Transverse colon (tissue), 3 donors: ENCODE measurements at regions not wholly inside any gene's neighbourhood (a gene's known extent, or its start where the extent isn't known, plus 50 kb on each side); places are given as distances from the start of the nearest gene placed in this dataset.

Experiments
- CTCF ChIP-seq, 5 experiments: fragments of 200-600 bp in 3 of 5; fragments of 450-650 bp in 2 of 5; sonication (generic) in 3 of 5; IDR thresholded peaks; 1 replicate in 2 of 5; 2 replicates in 3 of 5; pipeline ENCODE4 v1.5.1; 2016 to 2017; ENCODE audit warnings: antibody characterized with exemption in 5 of 5, inconsistent platforms in 3 of 5, mild to moderate bottlenecking in 2 of 5, moderate library complexity in 1 of 5
- EP300 ChIP-seq: sonication (generic); formaldehyde crosslinking; IDR thresholded peaks from one replicate; pipeline ENCODE4 v1.6.1; 2017; ENCODE audit warnings: antibody characterized with exemption, low read depth
- POLR2A ChIP-seq: fragments of 450-650 bp; IDR thresholded peaks from one replicate; pipeline ENCODE4 v1.6.1; 2016; ENCODE audit warnings: antibody characterized with exemption, mild to moderate bottlenecking, moderate library complexity

GRCh38 chr4:25982962-25983361 is 68.9 kb downstream of the SMIM20 start:
- TF ChIP-seq CTCF (IDR thresholded peaks at IDR 0.05) (no peak), POLR2A (no peak), EP300 (no peak)
